ENCODE measurements at regions not wholly inside any gene's neighbourhood (a gene's known extent, or its start where the extent isn't known, plus 50 kb on each side); places are given as distances from the start of the nearest gene placed in this dataset.

GRCh38 chr18:8538935-8539334 is 70.3 kb upstream of the RAB12 start:
- no peak for DNase-seq

- no peak for DNase-seq
These were observed 62.6 kb upstream of the RAB12 start for GRCh38 chr18:8546677-8547076.

DNA sequence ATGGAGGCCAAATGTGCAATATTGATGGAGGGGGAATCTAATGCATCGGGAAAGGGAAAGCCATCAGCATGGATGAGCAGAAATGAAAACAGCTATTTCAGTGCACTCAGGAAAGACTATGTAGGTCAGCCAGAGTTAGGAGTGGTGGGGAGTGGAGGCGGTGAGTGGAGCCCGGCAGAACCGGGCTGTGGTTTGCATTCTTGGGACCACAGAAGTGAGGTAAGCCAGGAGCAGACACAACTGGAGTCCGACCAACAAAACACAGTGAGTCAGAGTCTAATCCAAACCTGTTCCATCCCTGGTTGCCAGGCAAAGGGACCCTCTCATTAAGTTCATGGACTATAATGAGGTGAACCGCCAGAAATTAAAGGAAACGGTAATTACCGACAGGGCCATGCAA is 61.1 kb upstream of the RAB12 start:
- DNase-seq, result no peak

DNA sequence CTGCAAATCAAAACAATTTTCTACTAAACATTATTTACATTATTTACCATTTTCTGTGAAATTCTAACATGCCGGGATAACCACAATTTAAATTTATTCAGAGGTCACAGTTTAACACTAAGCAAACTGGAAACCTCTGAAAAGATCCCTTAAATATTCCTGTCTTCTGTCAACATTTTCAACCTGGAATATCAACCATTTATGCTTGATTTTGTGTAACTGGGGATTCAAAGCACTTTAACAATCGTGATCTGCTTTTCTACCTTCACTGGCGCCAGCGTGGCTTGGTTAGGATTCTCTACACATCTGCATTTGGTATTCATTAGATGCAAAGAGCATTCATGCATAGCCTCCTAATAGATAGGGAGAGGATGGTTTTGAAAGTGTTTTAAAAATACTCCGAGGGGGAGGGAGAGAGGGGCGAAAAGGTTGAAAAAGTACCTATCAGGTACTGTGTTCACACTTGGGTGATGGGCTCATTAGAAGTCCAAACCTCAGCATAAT is 59.9 kb upstream of the RAB12 start:
- no peak for DNase-seq

- DNase-seq, result no peak
These were observed 57.1 kb upstream of the RAB12 start for GRCh38 chr18:8552151-8552550.

DNA sequence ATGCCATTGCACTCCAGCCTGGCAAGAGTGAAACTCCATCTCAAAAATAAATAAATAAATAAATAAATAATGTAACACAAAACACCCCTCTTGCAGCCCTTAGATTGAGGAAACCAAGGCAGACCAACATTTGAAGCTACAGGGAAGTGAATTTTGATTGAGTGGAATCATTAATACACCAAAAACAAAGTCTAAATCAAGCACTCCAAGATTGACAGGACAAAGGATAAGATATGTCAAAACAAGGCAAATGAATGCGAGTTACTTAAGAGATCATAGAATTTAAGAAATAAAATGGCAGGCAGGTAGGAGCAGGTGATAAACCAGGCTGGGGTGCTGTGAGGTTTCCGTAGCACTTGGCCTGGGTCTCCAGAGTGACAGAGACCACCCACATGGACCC is 54.9 kb upstream of the RAB12 start:
- no peak for DNase-seq

DNA sequence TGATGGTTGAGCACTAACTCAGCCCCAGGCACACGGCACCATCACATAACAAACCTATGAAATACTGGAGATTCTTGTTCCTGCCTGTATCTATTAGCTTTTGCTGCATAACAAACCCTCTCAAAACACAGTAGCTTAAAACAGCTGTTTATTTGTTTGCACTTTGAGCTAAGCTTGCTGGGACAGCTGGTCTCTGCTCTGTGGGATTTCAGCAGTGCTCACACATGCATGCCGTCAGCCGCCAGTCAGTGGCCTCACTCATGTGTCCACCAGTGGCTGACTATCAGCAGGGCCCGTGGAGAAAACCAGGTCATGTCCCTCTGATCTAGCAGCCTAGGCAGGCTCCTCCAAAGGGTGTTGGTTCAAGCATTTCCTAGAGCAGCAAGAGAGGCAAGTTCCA is 52.8 kb upstream of the RAB12 start:
- no peak for DNase-seq

Measured in stimulated activated CD4-positive, alpha-beta T cell treated with anti-CD3 and anti-CD28 coated beads, Interleukin-2, amount 100 ng/mL, for 48 hours (primary cell).